Kidney capillary endothelial cell (primary cell): ENCODE measurements at regions not wholly inside any gene's neighbourhood (a gene's known extent, or its start where the extent isn't known, plus 50 kb on each side); places are given as distances from the start of the nearest gene placed in this dataset.
A peak's percentile ranks its signal among the peaks of the same experiment; 100 is the strongest.

Source experiments
- DNase-seq: peaks from one replicate; pipeline ENCODE4 v3.0.0-alpha.2; 2018; ENCODE audit warnings: low spot score

- no peak for DNase-seq
Measured at GRCh38 chr10:78567680-78568455, 500.9 kb upstream of the ZMIZ1 start.

DNA sequence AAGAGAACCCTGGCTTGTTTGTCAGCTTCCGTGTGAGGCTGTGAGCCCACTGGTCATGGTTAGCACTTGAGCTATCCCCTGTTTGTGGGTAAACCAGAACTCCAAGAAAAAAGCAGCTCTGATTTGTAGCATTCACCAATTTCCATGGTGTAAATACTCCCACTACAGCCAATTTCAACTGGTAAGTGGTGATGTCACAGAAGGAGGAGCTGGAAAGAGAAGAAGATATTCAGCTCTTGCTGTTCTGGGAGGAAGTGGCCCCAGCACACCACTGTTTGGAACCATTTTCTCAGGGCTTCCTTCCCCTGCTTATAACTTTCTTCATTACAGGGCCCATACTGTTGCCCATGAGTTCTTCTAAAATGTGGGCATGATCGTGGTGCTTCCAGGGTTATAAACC lies 500.1 kb upstream of the ZMIZ1 start:
- DNase-seq = no peak

GRCh38 chr10:78570633-78571235 lies 498.0 kb upstream of the ZMIZ1 start:
- no peak for DNase-seq

DNA sequence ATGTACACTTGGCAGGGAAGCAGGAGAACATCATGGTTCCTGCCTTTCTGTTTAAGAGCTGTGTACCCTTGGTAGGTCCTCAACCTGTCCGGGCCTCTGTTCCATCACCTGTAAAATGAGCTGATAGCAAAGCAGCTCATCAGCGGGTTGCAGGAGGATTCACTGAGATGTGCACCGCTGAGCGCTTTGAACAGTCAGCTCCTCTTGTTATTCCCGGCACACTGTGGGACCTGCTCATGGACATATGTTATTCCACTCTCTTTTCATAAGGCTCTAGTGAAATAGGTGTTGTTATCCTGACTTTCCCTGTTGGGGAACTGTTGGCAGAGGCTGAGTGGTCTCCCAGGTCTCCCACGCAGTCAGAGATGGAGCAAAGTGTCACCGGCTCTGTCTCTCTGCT lies 497.5 kb upstream of the ZMIZ1 start:
- DNase-seq = no peak

- no peak for DNase-seq
Measured at GRCh38 chr10:78571891-78572290, 496.9 kb upstream of the ZMIZ1 start.

DNA sequence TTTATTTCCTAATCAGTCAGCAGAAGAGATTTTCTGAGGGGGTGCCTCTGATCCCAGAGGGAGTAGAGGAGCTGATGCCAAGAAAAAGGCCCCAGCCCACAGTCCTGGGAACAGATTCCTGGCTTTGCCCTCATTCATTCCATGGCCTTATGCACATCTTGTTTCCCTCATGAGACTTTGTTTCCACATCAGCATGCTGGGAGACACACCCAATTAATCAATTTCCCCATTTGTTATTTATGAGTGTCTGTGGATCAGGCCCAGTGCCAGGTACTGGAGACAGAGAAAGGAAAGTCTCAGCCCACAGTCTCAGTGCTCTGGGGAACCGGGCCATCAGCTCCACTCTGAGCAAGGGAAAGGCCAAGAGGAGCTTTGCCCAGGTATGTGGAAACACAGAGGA lies 496.2 kb upstream of the ZMIZ1 start:
- DNase-seq = no peak

GRCh38 chr10:78574547-78574946 lies 494.2 kb upstream of the ZMIZ1 start:
- DNase-seq = no peak

- no peak for DNase-seq
Measured at GRCh38 chr10:78575400-78575799, 493.4 kb upstream of the ZMIZ1 start.

DNA sequence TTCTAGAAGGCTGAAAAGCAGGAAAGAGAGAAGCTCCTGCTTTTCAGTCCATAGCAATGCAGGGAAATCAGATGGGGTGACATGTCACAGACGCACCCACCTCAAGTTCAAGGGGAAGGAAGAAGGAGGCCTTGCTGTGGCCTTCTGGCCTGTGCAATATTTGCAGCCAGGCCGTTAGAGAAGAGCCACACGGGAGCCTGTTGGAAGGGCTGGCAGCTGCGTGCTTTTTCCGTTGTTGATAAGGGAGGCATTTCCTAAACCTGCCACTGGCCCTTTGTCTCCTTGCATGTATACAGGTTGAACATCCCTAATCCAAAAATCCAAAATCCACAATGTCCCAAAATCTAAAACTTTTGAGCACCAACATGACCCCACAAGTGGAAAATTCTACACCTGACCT lies 492.5 kb upstream of the ZMIZ1 start:
- no peak for DNase-seq

GRCh38 chr10:78577712-78578111 lies 491.1 kb upstream of the ZMIZ1 start:
- no peak for DNase-seq

- DNase-seq = peak; percentile 62
Measured at GRCh38 chr10:78578929-78579328, 489.8 kb upstream of the ZMIZ1 start.

GRCh38 chr10:78579576-78579975 lies 489.2 kb upstream of the ZMIZ1 start:
- no peak for DNase-seq

- peak; percentile 36 for DNase-seq
Measured at GRCh38 chr10:78579995-78580394, 488.8 kb upstream of the ZMIZ1 start.

GRCh38 chr10:78581133-78581694 lies 487.6 kb upstream of the ZMIZ1 start:
- DNase-seq = no peak

- no peak for DNase-seq
Measured at GRCh38 chr10:78582540-78582939, 486.2 kb upstream of the ZMIZ1 start.

- DNase-seq = no peak
Measured at GRCh38 chr10:78584266-78584665, 484.5 kb upstream of the ZMIZ1 start.

DNA sequence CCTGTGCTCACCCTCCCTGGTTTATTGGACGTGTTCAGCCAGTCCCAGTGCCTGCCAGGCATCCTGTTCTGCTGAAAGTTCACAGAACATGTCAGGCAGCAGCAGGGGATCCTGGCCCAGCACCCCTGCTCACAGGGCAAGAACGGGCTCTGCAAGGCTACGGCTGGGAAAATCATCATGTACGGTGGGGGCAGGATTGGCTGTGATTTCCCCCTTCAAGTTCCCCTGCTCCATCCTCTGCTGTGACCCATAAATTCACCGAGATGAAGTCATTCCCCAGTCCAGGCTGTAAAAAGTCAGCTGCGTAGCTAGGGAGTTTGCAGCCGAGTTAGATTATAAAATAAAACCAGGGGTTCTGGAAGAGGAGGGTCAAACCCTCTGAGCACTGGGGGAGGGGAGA lies 484.1 kb upstream of the ZMIZ1 start:
- no peak for DNase-seq

- DNase-seq = no peak
Measured at GRCh38 chr10:78585952-78586351, 482.8 kb upstream of the ZMIZ1 start.

GRCh38 chr10:78588194-78588811 lies 480.5 kb upstream of the ZMIZ1 start:
- DNase-seq = no peak

DNA sequence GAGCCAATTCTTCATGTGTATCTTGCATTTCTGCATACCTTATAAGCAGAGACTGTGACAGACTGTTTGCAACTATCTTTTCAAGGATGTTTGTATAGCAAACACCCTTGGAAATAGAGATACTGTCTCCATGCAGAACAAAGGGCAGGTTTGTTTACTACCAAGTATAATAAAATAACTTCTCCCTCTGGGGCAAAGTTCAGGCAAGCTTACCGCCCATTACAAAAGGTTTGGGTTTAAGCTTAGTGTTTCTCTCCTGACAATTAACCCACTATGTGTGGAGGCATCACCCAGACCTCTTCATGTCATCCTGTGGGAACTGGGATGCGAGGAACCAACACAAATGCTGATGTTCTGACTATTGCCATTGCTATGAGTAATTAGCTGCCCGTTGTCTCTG lies 479.1 kb upstream of the ZMIZ1 start:
- DNase-seq = no peak

GRCh38 chr10:78591066-78591465 lies 477.7 kb upstream of the ZMIZ1 start:
- DNase-seq = no peak

- DNase-seq = no peak
Measured at GRCh38 chr10:78594559-78595268, 474.1 kb upstream of the ZMIZ1 start.

DNA sequence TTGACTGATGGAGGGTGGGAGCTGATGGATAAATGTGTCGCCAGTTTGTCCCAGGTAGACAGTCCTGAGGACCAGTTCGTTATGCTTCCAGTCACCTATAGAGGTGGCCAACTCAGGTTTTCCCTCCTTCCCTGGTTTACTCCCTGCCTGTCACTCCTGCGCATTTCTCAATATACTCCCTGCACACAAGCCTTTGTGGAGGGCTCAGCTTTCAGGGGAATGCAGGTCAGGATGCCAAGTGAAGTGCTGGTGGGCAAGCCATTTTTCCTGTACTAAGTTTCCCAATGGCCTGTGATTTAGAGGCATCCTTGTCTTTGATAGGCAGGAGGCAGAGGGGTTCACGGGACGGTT lies 473.5 kb upstream of the ZMIZ1 start:
- DNase-seq = no peak
